Thymus (tissue), 11 donors: ENCODE measurements at regions not wholly inside any gene's neighbourhood (a gene's known extent, or its start where the extent isn't known, plus 50 kb on each side); places are given as distances from the start of the nearest gene placed in this dataset.

ENCODE experiments used
- DNase-seq, 9 donors: peaks; one replicate each; pipeline ENCODE4 v3.0.0-alpha.2; 2013; ENCODE audit warnings: low spot score in 9 of 9, low read depth in 6 of 9, missing footprints in 1 of 9
- H3K27ac ChIP-seq, 2 donors: one replicate each; pipeline ENCODE4 v1.5.1; 2013; ENCODE audit warnings: control low read depth in 1 of 2, low read depth in 1 of 2, low read length in 1 of 2, mild to moderate bottlenecking in 1 of 2, moderate library complexity in 1 of 2
- H3K27me3 ChIP-seq, 2 donors: one replicate each; pipeline ENCODE4 v1.5.1; 2013; ENCODE audit warnings: low read length in 1 of 2; ENCODE audit not compliant: control insufficient read depth in 2 of 2, insufficient read depth in 1 of 2
- H3K36me3 ChIP-seq, 2 donors: one replicate each; pipeline ENCODE4 v1.5.1; 2013; ENCODE audit warnings: low read length in 1 of 2, mild to moderate bottlenecking in 1 of 2, moderate library complexity in 1 of 2; ENCODE audit not compliant: control insufficient read depth in 2 of 2, insufficient read depth in 2 of 2
- H3K4me1 ChIP-seq, 2 donors: one replicate each; pipeline ENCODE4 v1.5.1; 2013; ENCODE audit warnings: low read length in 2 of 2; ENCODE audit not compliant: control insufficient read depth in 2 of 2, insufficient read depth in 2 of 2
- H3K4me3 ChIP-seq, 2 donors: one replicate each; pipeline ENCODE4 v1.5.1; 2013; ENCODE audit warnings: low read length in 2 of 2, control low read depth in 1 of 2, mild to moderate bottlenecking in 1 of 2
- H3K9me3 ChIP-seq, 2 donors: one replicate each; pipeline ENCODE4 v1.5.1; 2013; ENCODE audit warnings: low read length in 1 of 2, mild to moderate bottlenecking in 1 of 2; ENCODE audit not compliant: control insufficient read depth in 2 of 2, insufficient read depth in 1 of 2
- WGBS: extraction: QIAGEN DNeasy Blood & Tissue Kit; methylation state at CpG from one replicate; pipeline ENCODE4 v1.1.7; 2013; 5-methylcytosine and 5-hydroxymethylcytosine counted together
- donor health status: healthy.

GRCh38 chr15:77749998-77750540, 117.4 kb upstream of the LINGO1 start:
- H3K27ac ChIP-seq = no peak overlapping the region
- 87% methylated on average over 15 of the region's 15 CpGs for WGBS
- no peaks in the 10 kb centered on the region for H3K27me3 ChIP-seq
- DNase-seq = no peak
- H3K4me1 ChIP-seq = no peaks in the 10 kb centered on the region
- no peak overlapping the region for H3K4me3 ChIP-seq
- no peaks in the 10 kb centered on the region for H3K9me3 ChIP-seq
- H3K36me3 ChIP-seq = no peaks in the 10 kb centered on the region

- no peak overlapping the region for H3K4me3 ChIP-seq
- no peak overlapping the region for H3K27ac ChIP-seq
- no peaks in the 10 kb centered on the region for H3K9me3 ChIP-seq
- no peaks in the 10 kb centered on the region for H3K4me1 ChIP-seq
- 65% methylated on average over 6 of the region's 6 CpGs for WGBS
- H3K27me3 ChIP-seq = no peaks in the 10 kb centered on the region
- no peaks in the 10 kb centered on the region for H3K36me3 ChIP-seq
- DNase-seq = no peak
Measured at GRCh38 chr15:77749236-77749997, 116.7 kb upstream of the LINGO1 start.

- H3K27me3 ChIP-seq = no peaks in the 10 kb centered on the region
- H3K36me3 ChIP-seq = no peaks in the 10 kb centered on the region
- no peak overlapping the region for H3K27ac ChIP-seq
- no peaks in the 10 kb centered on the region for H3K4me1 ChIP-seq
- DNase-seq = no peak
- 87% methylated on average over 10 of the region's 10 CpGs for WGBS
- H3K9me3 ChIP-seq = no peaks in the 10 kb centered on the region
- H3K4me3 ChIP-seq = no peak overlapping the region
Measured at GRCh38 chr15:77748078-77749064, 115.7 kb upstream of the LINGO1 start.

GRCh38 chr15:77747175-77748077, 114.7 kb upstream of the LINGO1 start:
- WGBS = 62% methylated on average over 14 of the region's 14 CpGs
- no peak for DNase-seq
- no peaks in the 10 kb centered on the region for H3K36me3 ChIP-seq
- no peaks in the 10 kb centered on the region for H3K4me1 ChIP-seq
- H3K27ac ChIP-seq = no peak overlapping the region
- no peak overlapping the region for H3K4me3 ChIP-seq
- no peaks in the 10 kb centered on the region for H3K9me3 ChIP-seq
- peaks cover 0 to 5% of the 10 kb centered on the region in 2 donors for H3K27me3 ChIP-seq

- H3K36me3 ChIP-seq = no peaks in the 10 kb centered on the region
- no peak overlapping the region for H3K4me3 ChIP-seq
- no peak for DNase-seq
- H3K4me1 ChIP-seq = no peaks in the 10 kb centered on the region
- no peaks in the 10 kb centered on the region for H3K9me3 ChIP-seq
- no peak overlapping the region for H3K27ac ChIP-seq
- H3K27me3 ChIP-seq = peaks cover 0 to 5% of the 10 kb centered on the region in 2 donors
- WGBS = 83% methylated on average over 6 of the region's 6 CpGs
Measured at GRCh38 chr15:77746254-77747174, 113.8 kb upstream of the LINGO1 start.

- peaks cover 0 to 16% of the 10 kb centered on the region in 2 donors for H3K27me3 ChIP-seq
- DNase-seq = no peak
- no peaks in the 10 kb centered on the region for H3K9me3 ChIP-seq
- WGBS = 95% methylated on average over 6 of the region's 6 CpGs
- H3K4me3 ChIP-seq = no peak overlapping the region
- no peak overlapping the region for H3K27ac ChIP-seq
- H3K36me3 ChIP-seq = no peaks in the 10 kb centered on the region
- H3K4me1 ChIP-seq = no peaks in the 10 kb centered on the region
Measured at GRCh38 chr15:77744398-77744797, 111.7 kb upstream of the LINGO1 start.

- peaks cover 0 to 33% of the 10 kb centered on the region in 2 donors for H3K27me3 ChIP-seq
- WGBS = 82% methylated on average over 4 of the region's 4 CpGs
- H3K4me1 ChIP-seq = no peaks in the 10 kb centered on the region
- DNase-seq = no peak
- H3K36me3 ChIP-seq = no peaks in the 10 kb centered on the region
- no peak overlapping the region for H3K4me3 ChIP-seq
- no peaks in the 10 kb centered on the region for H3K9me3 ChIP-seq
- no peak overlapping the region for H3K27ac ChIP-seq
Measured at GRCh38 chr15:77742570-77742969, 109.9 kb upstream of the LINGO1 start.

- no peak for DNase-seq
- WGBS = 79% methylated on average over 5 of the region's 5 CpGs
- no peaks in the 10 kb centered on the region for H3K36me3 ChIP-seq
- H3K4me1 ChIP-seq = no peaks in the 10 kb centered on the region
- H3K27ac ChIP-seq = no peak overlapping the region
- no peaks in the 10 kb centered on the region for H3K9me3 ChIP-seq
- H3K4me3 ChIP-seq = no peak overlapping the region
- H3K27me3 ChIP-seq = peaks cover 0 to 35% of the 10 kb centered on the region in 2 donors
Measured at GRCh38 chr15:77742127-77742526, 109.4 kb upstream of the LINGO1 start.
